Cortex of kidney (tissue), 1 donor: ENCODE measurements at regions not wholly inside any gene's neighbourhood (a gene's known extent, or its start where the extent isn't known, plus 50 kb on each side); places are given as distances from the start of the nearest gene placed in this dataset.
"Not testable (repeated sequence)": the region's sequence is repeated elsewhere in the genome, so short reads cannot be mapped to it uniquely, and the experiment has no call there.

ENCODE experiments used
- DNase-seq: peaks from one replicate; lab custom pipeline; 2025; lab: John Stamatoyannopoulos, UW

DNA sequence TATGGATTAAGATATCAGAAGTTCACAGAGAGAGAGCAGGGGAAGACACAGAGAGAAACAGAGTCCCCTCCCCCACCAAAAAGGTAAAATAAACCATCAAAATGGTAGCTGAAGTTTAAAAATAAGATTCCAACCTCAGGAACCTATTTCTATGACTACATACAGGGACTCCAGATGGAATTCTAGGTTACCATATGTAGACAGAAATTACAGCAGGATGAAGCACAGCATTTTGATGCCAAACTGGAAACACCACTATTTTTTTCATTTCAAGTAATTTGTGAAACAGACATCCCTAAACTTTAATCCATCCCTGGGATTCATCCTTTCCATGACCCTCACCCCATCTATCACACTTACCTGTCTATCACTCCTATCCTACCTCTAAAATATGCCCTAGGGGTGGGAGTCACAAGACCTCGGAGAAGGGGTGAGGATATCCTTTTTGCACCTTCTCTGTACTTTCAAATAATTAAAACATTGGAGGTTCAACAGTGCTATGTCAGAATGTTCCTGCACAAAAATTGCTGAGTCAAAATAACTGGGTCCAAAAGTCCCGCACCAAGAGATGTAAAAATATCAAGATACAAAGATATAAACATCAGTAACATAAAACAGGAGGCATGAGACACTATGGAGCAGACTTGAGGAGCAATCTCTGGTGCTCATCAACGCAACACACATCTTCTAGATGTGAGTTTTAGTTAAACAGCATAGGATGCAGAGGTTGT is 344.5 kb upstream of the RASGEF1B start:
- no peak for DNase-seq

DNA sequence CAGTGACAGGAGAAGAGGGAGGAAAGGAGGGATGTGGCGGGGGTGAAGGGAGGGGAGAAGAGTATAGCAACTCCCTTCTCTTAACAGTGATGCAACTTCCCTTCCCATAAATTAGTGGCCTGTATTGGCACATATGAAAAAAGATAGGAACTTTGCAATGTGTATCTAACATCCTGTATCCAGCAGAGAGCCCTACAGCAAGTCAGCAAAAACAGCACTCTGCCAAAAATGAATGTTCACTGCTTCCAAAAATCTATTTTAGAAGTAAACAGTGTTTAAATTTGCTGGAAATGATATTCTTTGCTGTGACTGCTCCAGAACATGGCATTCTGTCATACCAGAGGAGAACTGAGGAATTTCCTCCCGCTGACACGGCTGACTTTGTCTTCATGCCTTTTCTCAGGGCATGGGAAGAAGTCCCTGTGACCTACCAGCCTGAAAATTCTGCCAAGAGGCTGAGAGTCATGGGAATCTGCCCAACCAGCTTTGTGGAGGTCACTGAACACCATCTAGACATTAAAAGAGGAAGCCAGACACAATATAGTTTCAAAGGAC is 343.4 kb upstream of the RASGEF1B start:
- no peak for DNase-seq

DNA sequence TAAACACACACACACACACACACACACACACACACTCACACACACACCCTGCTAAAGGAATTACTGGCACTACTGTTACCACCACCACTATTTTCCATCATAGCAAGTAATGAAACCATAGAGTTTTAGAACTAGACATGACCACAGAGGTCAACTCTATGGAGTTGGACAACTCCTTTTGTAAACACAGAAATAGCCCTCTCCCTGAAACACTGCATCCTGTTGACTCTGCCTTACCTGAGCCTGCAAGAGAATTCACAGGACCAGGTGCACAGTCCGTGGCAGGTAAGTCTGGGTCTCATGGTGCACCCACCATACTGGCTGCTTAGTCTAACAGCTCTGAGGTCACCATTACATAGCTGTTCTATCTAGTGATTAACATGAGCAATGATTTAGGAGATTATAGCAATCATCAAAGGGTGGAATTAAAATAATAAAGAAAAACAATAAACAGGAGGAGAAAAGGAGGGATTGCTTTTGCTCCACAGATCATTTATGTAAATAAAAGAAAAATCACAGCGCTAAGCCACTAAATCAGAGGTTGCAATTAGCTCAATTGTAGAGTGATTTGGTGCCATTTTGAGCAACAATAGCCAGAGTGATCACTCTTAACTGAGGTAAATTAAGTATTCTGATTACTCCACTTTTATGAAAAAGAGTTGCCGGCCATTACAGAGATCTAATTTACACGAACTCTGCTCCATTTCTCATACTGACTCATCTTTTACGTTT is 340.0 kb upstream of the RASGEF1B start:
- DNase-seq = no peak

DNA sequence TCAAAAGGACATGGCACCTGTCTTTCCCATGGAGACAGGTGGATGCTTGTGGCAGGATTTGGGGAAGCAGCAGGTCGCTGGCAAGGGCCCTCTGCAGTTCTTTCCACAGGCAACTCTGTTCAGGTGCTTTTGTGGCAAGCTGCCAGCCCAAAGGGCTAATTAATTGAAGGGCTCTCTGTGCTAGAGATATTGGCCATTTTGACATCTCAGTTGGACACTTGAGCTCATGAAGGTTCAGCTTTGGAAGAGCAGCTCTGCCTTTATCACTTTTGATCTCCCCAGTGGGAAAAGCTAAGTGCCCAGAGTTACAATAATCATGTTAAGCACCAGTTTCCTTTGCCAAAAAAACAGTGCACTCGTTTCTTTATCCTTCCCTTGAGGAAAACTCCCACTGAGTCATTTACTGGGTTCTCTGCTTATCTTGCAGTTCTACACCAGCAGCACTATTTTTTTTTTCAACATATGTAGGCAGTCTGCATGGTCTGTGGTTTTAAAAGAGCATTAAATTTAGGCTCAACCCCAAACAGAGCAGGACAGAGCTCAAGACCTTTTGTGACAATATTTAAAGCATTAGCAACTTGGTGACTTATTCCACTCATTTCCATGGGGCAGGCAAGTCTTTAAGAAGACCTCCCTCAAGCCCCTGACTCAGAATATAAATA is 336.4 kb upstream of the RASGEF1B start:
- no peak for DNase-seq

DNA sequence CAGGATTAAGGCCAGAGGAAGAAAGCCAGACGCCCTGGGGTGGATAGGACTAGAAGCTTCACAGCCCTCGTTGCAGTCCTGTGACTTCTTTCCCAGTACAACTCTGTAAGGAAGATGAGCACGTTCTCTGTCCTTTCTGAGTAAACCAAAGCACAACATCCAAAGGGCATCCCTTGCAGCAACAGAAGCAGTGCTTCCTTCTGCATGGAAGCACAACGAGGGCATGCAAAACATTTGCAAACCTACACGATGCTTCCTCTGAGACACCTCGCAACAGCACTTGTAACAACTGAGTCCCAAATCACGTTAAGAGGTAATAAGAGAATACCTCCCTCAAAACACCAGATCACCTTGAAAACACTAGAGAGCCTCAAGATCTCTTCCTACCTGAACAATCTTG is 335.7 kb upstream of the RASGEF1B start:
- DNase-seq = no peak

DNA sequence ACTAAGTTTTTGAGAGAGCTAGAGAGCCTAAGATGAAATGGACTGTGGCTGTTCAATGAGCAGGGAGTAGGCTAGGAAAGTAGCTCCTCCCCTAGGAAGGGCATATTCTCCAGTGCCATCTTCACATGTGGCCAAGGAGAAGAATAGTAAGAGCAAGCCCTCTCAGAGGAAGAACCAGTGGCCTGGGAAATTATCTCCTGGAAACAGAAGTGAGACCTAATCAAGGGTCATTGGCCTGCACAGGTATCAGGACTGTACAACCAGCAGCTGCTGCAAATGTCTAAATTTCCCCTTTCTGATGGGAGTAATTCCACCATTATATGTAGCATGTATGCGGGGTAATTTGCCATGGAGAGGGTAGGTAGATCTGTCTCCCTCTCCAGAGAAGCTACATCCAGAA is 334.8 kb upstream of the RASGEF1B start:
- no peak for DNase-seq

DNA sequence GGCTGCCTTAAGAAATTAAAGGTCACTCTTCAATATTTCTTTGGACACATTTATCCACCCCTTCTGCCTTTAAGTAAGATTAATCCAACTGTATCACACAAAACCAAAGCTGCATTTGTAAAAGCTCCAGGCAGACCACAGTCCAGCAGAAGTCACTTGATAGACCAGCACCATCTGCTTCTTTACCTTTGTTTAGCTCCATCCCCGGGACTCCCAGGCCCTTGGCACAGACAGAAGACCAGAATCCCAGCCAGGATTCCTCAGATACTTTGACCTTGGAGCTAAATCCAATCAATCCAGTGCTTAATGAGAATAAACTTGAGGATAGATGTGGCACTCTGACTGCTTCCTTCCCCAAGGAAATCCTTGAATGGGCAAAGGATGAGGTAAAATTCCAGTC is 333.1 kb upstream of the RASGEF1B start:
- no peak for DNase-seq

DNA sequence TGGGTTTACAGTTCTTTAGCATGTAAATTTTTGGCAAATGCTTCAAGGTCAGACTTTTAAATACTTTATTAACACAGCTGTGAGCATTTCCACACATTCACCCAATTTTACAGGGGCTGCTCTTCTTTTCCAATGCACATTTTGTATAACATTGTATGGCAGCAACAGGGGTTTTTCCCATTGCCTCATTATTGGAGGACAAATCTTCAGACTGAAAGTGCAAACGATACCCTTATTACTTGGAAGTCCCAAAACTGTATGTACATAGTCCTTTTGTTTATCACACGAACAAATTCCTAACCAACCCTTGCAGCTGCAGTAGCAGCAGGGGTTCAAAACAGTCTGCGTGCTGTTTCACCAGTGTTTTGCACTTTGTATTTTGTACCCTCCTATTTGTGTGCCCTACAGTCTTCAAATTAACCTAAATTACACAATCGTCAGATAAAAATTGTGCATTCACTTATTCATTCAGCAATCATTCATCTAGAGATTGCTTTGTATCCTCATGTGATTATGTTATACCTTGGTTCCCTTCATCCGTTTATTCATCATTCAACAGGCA is 330.7 kb upstream of the RASGEF1B start:
- DNase-seq = no peak

DNA sequence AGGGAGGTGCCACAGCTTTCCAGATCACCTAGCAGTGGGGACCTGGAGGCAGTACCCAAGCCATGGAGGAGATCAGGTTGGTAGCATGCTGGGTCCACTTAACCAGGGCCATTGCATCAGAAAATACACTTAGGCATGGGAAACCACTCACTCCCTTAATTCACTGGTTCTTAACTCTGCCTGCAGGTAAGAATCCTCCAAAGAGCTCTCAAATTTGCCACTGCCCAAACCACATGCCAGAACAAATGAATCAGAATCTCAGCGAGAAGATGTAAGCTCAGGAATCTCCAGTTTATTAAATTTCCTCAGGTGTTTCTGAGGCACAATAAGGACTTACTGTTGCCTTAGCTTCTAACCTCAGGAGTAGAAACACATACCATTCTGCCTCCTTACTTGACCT is 327.7 kb upstream of the RASGEF1B start:
- no peak for DNase-seq

DNA sequence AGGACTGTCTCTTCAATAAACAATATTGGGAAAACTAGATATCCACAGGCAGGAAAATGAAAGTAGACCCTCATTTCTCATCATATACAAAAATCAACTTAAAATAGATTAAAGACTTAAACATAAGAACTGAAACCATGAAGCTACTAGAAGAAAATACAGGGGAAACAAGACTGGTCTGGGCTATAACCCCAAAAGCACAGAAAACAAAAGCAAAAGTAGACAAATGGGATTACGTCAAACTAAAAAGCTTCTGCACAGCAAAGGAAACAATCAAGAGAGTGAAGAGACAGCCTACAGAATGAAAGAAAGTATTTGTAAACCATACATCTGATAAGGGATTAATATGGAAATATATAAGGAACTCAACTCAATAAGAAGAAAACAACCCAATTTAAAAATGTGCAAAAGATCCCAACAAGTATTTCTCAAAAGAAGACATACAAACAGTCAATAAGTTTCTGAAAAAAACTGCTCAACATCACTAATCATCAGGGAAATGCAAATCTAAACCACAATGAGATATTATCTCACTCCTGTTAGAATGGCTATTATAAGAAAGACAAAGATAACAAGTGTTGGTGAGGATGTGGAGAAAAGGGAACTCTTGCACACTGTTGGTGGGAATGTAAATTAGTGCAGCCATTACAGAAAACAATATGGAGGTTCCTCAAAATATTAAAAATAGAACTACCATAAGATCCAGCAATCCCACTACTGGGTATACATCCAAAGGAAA is 325.3 kb upstream of the RASGEF1B start:
- no peak for DNase-seq

DNA sequence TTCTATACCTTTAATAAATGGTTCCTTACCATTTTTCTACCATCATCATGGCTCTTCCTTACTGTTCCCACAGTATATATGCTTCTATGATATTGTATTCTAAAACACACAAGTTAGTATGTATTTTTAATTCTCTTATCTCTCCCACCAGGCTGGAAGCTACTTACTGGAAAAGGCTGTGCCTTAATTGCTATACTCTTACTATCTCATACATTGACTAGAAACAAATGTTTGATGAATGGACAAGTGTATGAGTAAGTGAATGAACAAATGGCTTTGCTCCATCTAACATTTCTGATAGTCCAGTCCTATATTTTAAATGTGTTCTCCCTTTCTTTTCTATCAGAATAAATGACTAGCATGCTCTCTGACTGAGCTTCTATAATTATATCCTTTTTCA is 320.8 kb upstream of the RASGEF1B start:
- no peak for DNase-seq

DNA sequence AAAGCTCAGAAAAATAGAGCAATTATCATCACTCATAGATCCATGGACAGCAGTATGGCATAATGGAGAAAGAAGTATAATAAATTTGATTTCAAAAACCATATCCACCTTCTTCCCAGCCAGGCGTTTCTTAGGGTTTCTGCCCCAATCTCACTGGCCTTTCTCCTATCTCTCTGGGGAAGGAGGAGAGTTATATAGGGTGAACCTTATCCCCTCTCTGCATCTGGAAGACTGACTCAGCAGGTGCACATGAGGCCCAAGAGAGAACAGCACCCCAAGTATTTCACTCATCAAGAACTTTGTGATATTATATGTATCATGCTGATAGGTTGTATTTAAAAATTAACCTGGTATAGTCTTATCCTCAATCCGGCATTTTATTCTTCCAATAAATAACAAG is 318.8 kb upstream of the RASGEF1B start:
- DNase-seq = no peak

DNA sequence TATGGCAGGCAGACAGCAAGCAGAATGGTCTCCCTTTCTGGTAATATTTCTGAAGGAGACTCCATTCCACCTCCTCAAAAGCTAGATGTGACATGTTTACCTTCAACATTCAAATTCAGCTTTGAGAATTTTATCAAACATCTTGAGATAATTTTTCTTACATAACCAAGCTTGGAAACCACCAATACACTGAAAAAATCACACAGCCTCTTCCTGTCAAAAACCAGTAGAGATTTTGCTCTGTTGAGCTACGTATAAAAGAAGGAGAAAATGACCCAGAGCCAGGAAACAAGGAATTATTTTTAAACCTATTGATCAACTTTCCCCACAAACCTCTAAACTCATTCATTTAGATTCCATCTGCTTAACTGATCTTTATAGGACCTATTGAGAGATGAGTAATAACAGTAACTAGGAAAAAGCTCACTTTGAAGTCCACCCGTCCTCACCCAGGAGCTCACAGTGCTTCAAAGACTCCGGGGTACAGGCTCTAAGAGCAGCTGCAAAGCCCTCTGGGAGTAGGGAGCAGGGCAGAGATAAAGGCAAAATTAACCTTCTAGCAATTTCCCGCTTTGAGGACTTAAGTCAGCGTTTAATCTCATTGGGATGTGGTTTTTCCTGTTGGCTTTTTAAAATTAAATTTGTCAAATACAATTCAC is 318.2 kb upstream of the RASGEF1B start:
- no peak for DNase-seq

DNA sequence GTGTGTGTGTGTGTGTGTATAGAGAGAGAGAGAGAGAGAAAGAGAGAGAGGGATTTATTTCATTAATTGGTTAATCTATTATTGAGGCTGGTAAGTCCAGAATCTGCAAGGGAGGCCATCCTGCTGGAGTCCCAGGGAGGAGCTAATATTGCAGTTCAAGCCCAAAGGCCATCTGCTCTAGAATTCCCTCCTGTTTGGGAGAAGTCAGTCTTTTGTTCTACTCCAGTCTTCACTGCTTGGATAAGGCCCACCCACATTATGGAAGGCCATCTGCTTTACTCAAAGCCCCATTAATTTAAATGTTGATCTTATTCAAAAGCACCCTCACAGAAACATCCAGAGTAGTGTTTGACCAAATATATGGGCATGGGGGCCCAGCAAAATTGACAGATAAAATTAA is 317.5 kb upstream of the RASGEF1B start:
- DNase-seq = no peak

DNA sequence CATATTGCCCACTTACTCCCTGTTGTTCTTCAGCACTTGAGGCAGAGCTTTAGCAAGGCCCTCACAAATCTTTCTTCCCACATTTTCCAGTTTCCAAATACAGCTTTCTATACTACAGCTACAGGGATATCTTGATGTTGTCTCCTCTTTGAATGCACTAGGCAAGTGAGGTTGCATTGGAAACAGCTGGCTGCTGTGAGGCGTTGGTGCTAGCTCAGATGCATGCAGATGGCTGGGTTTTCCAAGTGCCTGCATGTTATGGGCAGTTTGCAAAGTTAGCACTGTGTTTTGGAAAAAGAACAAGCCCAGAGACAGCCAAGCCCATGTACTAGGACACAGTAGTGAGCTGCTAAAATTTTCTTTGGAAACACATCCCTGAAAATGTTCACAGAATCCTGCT is 315.1 kb upstream of the RASGEF1B start:
- DNase-seq = no peak

DNA sequence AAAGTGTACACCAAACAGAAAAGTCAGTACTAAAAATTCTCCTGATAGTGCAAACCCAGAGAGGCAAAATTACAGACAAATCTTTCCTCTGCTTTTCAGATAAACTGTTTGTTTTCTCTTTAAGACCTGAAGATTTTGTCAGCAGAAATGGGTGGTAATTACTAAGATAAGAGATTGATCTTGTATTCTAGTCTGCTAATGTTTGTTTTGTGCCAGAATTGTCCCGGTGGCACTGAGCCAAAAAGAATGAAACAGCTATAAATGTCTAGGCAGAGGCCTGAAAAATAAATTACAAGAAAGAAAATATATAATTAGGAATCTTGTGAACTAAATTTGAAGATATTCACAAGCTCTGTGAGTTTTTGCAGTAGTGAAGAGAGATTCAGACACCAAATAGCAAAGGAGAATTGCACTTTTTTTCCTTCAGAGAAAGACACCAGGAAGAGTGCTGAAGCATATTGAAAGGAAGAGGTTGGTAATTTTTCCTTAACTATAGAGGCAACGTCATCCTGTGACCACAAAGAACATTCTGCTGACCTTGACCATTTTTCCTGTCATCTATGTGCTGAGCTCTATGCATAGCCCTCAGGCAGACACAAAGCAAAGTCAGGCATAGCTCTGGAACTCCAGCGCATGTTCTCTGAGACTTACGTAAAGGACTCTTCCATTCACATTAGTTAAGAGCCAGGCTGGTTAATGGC is 314.5 kb upstream of the RASGEF1B start:
- DNase-seq = no peak

DNA sequence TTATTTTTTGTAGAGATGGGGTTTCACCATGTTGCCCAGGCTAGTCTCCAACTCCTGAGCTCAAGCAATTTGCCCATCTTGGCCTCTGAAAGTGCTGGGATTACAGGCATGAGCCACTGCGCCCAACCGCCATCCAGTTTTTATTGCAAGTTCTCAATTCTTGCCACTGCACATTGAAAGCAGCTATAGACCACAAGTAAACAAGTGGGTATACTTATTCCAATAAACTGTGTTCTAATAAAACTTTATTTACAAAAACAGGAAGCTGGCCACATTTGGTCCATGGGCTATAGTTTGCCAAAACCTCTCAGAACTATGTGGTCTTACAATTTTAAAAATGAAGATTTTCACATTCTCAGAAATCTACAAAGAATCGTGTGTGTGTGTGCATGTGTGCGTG is 313.6 kb upstream of the RASGEF1B start:
- DNase-seq = no peak

DNA sequence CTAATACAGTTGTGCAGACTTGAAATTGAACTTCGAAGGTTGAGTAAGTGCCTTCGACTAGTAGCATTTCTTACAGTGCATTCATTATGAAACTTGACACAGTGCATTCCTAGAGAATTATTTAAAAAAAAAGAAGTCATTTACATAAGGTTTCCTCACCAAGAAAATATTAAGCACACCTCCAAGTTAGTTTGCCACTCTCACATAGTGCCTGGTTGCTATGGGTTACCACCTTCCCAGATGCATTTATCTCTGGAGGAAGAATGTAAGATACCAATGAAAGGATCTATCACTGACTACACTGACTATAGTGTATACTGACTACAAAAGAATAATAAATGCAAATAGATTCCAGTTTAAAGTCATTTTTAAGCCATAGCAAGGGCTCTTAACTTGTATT is 311.9 kb upstream of the RASGEF1B start:
- DNase-seq = no peak

DNA sequence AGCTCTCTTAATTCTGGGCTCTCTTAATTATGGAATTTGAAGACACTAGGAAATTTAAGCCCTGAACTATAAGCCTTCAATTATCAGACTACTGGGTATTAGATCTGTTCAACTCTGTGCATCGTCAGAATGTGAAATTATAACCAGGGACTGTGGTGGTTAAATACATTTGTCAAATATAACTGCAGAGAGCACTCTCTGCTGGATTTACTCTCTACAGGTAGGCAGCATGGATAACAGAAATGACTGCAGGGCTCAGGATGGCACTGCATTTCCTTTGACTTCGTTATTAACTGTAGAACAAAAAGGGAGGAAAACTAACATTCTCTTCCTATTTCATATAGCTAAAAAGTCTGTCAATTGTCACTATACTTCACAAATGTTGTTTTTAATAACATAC is 310.1 kb upstream of the RASGEF1B start:
- no peak for DNase-seq

DNA sequence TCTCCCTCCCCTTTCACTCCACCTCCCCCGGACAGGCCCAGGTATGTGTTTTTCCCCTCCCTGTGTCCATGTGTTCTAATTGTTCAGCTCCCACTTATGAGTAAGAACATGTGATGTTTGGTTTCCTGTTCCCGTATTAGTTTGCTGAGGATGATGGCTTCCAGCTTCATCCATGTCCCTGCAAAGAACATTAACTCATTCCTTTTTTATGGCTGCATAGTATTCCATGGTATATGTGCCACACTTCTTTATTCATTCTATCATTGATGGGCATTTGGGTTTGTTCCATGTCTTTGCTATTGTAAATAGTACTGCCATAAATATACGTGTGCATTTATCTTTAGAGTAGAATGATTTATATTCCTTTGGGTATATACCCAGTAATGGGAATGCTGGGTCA is 306.0 kb upstream of the RASGEF1B start:
- not testable (repeated sequence) for DNase-seq

DNA sequence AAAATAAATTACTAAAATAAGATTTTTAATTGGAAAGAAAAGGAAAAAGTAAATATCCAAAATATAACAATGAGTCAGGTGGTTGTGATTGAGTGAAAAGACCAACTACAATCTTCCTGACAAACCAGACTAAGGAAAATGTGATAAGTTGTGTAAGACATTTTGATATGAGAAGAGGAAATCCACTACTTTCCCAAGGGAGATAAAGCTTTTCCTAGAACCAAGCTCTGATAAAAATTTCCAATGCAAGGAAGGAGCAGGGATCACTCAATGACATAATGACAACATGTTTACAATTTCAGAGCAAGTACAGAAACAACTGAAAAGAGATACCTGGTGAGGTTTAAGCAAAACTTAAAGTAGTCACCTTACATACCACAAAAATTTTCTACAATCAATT is 305.1 kb upstream of the RASGEF1B start:
- no peak for DNase-seq
